Nephron (organoid): ENCODE measurements at regions not wholly inside any gene's neighbourhood (a gene's known extent, or its start where the extent isn't known, plus 50 kb on each side); places are given as distances from the start of the nearest gene placed in this dataset.
"Not testable (repeated sequence)": the region's sequence is repeated elsewhere in the genome, so short reads cannot be mapped to it uniquely, and the experiment has no call there.

ENCODE experiments used
- H3K27ac Mint-ChIP-seq, 3 experiments: 2 replicates each; pipeline ENCODE4 v1.8.0; 2020; ENCODE audit warnings: mixed read lengths in 3 of 3, mild to moderate bottlenecking in 2 of 3, moderate library complexity in 1 of 3
- H3K27me3 Mint-ChIP-seq: 2 replicates; pipeline ENCODE4 v1.8.0; 2021; ENCODE audit warnings: low read depth, mild to moderate bottlenecking, moderate library complexity, mixed read lengths
- H3K36me3 Mint-ChIP-seq: 2 replicates; pipeline ENCODE4 v1.8.0; 2020; ENCODE audit warnings: low read depth, mixed read lengths
- H3K4me1 Mint-ChIP-seq: 2 replicates; pipeline ENCODE4 v1.8.0; 2020; ENCODE audit warnings: mixed read lengths
- H3K4me3 Mint-ChIP-seq, 3 experiments: 2 replicates each; pipeline ENCODE4 v1.8.0; 2020; ENCODE audit warnings: mild to moderate bottlenecking in 3 of 3, mixed read lengths in 3 of 3, moderate library complexity in 2 of 3
- H3K9me3 Mint-ChIP-seq: 2 replicates; pipeline ENCODE4 v1.8.0; 2020; ENCODE audit warnings: mixed read lengths
- TF ChIP-seq, protein P1 (sequence below), 3 experiments: fragments of 200-600 bp; sonication (generic); IDR thresholded peaks; one replicate each; pipeline ENCODE4 v1.5.0; 2021; ENCODE audit warnings: antibody characterized with exemption in 3 of 3; ENCODE audit not compliant: unreplicated experiment in 3 of 3

DNA sequence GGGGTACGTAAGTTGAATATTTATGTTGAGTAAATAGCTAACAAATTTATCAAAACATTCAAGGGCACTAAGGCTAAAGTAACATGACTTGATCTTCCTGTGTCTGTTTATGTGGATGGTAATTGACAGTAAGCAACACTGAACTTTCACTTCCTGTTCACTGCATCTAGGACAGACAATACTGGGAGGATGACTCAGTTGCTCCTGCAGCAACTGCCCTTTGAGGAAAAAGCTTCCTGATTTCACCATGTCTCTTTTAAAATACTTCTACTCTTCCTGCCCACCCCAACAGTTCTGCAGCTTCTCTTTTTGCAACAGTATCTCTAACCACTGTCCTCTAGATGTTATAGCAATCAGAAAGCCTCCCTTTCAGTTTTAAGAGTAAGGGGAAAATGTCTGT, 76.6 kb upstream of the HGF start:
- Mint-ChIP-seq H3K9me3 (no peaks in the 10 kb centered on the region), H3K36me3 (no peaks in the 10 kb centered on the region), H3K4me3 (no peak overlapping the region), H3K27ac (no peak overlapping the region), H3K27me3 (peaks cover 3% of the 10 kb centered on the region), H3K4me1 (peaks cover 13% of the 10 kb centered on the region)
- TF ChIP-seq, protein P1, sequence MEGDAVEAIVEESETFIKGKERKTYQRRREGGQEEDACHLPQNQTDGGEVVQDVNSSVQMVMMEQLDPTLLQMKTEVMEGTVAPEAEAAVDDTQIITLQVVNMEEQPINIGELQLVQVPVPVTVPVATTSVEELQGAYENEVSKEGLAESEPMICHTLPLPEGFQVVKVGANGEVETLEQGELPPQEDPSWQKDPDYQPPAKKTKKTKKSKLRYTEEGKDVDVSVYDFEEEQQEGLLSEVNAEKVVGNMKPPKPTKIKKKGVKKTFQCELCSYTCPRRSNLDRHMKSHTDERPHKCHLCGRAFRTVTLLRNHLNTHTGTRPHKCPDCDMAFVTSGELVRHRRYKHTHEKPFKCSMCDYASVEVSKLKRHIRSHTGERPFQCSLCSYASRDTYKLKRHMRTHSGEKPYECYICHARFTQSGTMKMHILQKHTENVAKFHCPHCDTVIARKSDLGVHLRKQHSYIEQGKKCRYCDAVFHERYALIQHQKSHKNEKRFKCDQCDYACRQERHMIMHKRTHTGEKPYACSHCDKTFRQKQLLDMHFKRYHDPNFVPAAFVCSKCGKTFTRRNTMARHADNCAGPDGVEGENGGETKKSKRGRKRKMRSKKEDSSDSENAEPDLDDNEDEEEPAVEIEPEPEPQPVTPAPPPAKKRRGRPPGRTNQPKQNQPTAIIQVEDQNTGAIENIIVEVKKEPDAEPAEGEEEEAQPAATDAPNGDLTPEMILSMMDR (IDR thresholded peaks at IDR 0.05; ENCODE audit: unreplicated experiment in 3 of 3) = no peak

DNA sequence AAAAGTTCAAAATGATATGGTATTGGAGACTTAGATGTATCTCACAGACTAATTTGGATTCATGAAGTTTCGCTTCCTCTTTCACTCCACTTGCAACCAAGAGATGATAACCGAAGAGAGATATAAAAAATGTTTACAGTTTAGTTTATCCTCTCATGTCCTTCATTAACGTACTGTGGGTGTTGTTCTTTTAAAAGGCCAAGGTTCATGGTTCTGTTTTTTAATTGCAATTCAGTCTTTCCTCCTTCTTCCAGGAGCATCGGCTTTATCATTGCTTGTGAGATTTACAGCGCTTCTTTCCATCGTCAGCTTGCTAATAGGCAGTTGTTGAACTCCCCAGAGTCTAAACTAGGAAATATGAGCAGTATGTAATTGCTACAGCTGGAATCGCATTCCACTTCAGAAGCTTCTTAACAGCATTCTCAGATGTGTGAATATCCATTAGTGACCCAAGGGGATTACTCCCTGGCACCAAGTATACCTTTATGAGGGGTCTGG, 75.9 kb upstream of the HGF start:
- H3K36me3 Mint-ChIP-seq = no peaks in the 10 kb centered on the region
- TF ChIP-seq, protein P1 (IDR thresholded peaks at IDR 0.05; ENCODE audit: unreplicated experiment in 3 of 3) = no peak
- no peak overlapping the region for H3K27ac Mint-ChIP-seq
- peak overlapping the region in 2 of 3 experiments; percentile 12 to 55 for H3K4me3 Mint-ChIP-seq
- peaks cover 13% of the 10 kb centered on the region for H3K4me1 Mint-ChIP-seq
- peaks cover 3% of the 10 kb centered on the region for H3K27me3 Mint-ChIP-seq
- no peaks in the 10 kb centered on the region for H3K9me3 Mint-ChIP-seq

DNA sequence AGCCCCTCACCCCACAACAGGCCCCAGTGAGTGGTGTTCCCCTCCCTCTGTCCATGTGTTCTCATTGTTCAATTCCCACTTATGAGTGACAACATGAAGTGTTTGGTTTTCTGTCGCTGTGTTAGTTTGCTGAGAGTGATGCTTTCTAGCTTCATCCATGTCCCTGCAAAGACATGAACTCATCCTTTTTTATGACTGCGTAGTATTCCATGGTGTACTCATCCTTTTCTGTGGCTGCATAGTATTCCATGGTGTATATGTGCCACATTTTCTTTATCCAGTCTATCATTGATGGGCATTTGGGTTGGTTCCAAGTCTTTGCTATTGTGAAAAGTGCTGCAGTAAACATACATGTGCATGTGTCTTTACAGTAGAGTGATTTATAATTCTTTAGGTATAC, 73.8 kb upstream of the HGF start:
- not testable (repeated sequence) for H3K4me3 Mint-ChIP-seq, H3K9me3 Mint-ChIP-seq, H3K36me3 Mint-ChIP-seq, H3K27ac Mint-ChIP-seq, H3K27me3 Mint-ChIP-seq
- peaks cover 13% of the 10 kb centered on the region for H3K4me1 Mint-ChIP-seq

DNA sequence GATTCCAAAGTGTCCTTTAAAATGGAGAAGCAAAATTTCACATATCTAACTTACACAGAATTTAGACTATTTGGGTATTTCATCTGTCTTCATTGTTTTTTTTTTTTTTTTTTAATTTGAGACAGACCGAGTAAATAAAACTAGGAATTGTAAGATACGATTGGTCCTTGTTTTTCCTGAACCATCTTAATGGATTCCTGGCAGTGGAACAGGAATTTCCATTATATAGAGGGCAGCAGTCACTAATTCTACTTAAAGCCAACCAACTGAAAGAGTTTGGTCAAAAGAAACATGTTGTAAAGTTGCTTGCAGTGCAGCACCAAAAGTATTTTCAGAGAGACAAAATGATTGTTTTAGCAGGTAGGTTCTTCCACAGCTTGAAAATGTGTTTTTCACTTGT, 72.5 kb upstream of the HGF start:
- peaks cover 8% of the 10 kb centered on the region for H3K9me3 Mint-ChIP-seq
- TF ChIP-seq, protein P1 (IDR thresholded peaks at IDR 0.05; ENCODE audit: unreplicated experiment in 3 of 3) = no peak
- H3K4me3 Mint-ChIP-seq = no peak overlapping the region

DNA sequence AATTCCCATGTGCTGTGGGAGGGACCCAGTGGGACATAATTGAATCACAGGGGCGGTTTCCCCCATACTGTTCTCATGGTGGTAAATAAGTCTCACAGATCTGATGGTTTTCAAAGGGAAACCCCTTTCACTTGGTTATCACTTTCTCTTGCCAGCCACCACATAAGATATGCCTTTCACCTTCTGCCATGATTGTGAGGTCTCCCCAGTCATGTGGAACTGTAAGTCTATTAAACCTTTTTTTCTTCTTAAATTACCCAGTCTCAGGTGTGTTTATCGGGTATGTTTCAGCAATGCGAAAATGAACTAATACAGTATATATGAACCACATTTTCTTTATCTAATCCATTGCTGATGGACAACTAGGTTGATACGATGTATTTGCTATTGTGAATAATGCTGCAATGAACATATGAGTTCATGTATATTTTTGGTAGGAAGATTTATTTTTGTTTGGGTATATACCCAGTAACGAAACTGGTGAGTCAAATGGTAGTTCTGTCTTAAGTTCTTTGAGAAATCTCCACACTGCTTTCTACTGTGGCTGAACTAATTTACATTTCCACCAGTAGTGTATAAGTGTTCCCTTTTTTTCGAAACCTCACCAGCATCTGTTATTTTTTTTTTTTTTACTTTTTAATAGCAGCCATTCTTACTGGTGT, 70.0 kb upstream of the HGF start:
- Mint-ChIP-seq H3K4me3 (no peak overlapping the region), H3K27ac (no peak overlapping the region), H3K36me3 (no peaks in the 10 kb centered on the region), H3K9me3 (peaks cover 8% of the 10 kb centered on the region), H3K4me1 (no peaks in the 10 kb centered on the region), H3K27me3 (no peaks in the 10 kb centered on the region)
- TF ChIP-seq, protein P1 (IDR thresholded peaks at IDR 0.05; ENCODE audit: unreplicated experiment in 3 of 3) = no peak

More for the DNA sequence above, 72.5 kb upstream of the HGF start:
- Mint-ChIP-seq H3K4me1 (peaks cover 13% of the 10 kb centered on the region), H3K27ac (no peak overlapping the region), H3K36me3 (no peaks in the 10 kb centered on the region), H3K27me3 (no peaks in the 10 kb centered on the region)

DNA sequence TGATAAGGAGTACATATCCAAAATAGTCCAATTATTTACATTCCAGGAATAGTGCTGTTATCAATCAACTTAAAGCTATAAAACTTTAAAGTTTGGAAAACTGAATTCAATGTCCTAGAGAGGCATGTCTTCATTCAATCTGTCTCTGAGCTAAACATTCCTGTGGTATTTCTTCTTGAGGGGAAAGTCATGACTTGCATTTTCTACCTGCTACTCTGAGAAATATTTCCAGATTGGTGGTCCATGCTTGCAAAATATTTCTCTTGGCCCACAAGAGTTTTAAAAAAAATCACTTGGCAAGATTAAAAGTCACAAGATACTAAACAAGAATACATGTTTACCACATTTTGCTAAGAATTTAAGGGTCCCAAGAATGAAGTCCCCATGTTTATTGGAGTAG, 63.6 kb upstream of the HGF start:
- H3K27me3 Mint-ChIP-seq = no peaks in the 10 kb centered on the region
- TF ChIP-seq, protein P1 (IDR thresholded peaks at IDR 0.05; ENCODE audit: unreplicated experiment in 3 of 3) = no peak
- H3K4me1 Mint-ChIP-seq = no peaks in the 10 kb centered on the region
- no peak overlapping the region for H3K27ac Mint-ChIP-seq
- peaks cover 36% of the 10 kb centered on the region for H3K9me3 Mint-ChIP-seq
- no peak overlapping the region for H3K4me3 Mint-ChIP-seq
- H3K36me3 Mint-ChIP-seq = peaks cover 3% of the 10 kb centered on the region
